SKM-1 treated with dmso at 0.1 percent for 144 hours (cell line): ENCODE measurements at regions not wholly inside any gene's neighbourhood (a gene's known extent, or its start where the extent isn't known, plus 50 kb on each side); places are given as distances from the start of the nearest gene placed in this dataset.

Experiments
- DNase-seq: peaks from one replicate; lab custom pipeline; 2025; ENCODE audit not compliant: unreplicated experiment; lab: John Stamatoyannopoulos, UW

- no peak for DNase-seq
These were observed 87.6 kb upstream of the SLC25A26 start for GRCh38 chr3:66133050-66133757.

- DNase-seq: no peak
These were observed 89.9 kb upstream of the MAGI1 start for GRCh38 chr3:66128623-66129022.

GRCh38 chr3:66121318-66121717 lies 82.6 kb upstream of the MAGI1 start:
- DNase-seq: no peak

- no peak for DNase-seq
These were observed 77.3 kb upstream of the MAGI1 start for GRCh38 chr3:66115858-66116654.

GRCh38 chr3:66113542-66113941 lies 74.8 kb upstream of the MAGI1 start:
- no peak for DNase-seq

- no peak for DNase-seq
These were observed 72.1 kb upstream of the MAGI1 start for GRCh38 chr3:66110840-66111239.

- DNase-seq: no peak
These were observed 69.1 kb upstream of the MAGI1 start for GRCh38 chr3:66107855-66108254.

GRCh38 chr3:66106788-66107187 lies 68.1 kb upstream of the MAGI1 start:
- DNase-seq: no peak

- DNase-seq: no peak
These were observed 65.8 kb upstream of the MAGI1 start for GRCh38 chr3:66104535-66104934.

- DNase-seq: no peak
These were observed 65.0 kb upstream of the MAGI1 start for GRCh38 chr3:66103729-66104128.

- no peak for DNase-seq
These were observed 63.2 kb upstream of the MAGI1 start for GRCh38 chr3:66101901-66102300.

- no peak for DNase-seq
These were observed 60.9 kb upstream of the MAGI1 start for GRCh38 chr3:66099541-66100065.

- DNase-seq: no peak
These were observed 59.7 kb upstream of the MAGI1 start for GRCh38 chr3:66098436-66098835.

GRCh38 chr3:66097647-66098046 lies 58.9 kb upstream of the MAGI1 start:
- no peak for DNase-seq

GRCh38 chr3:66095295-66096001 lies 56.7 kb upstream of the MAGI1 start:
- DNase-seq: no peak

- no peak for DNase-seq
These were observed 55.3 kb upstream of the MAGI1 start for GRCh38 chr3:66093981-66094380.

GRCh38 chr3:66092175-66092995 lies 53.7 kb upstream of the MAGI1 start:
- no peak for DNase-seq
